GM12874 (cell line): ENCODE measurements at regions not wholly inside any gene's neighbourhood (a gene's known extent, or its start where the extent isn't known, plus 50 kb on each side); places are given as distances from the start of the nearest gene placed in this dataset.

Source experiments
- TF ChIP-seq, protein P1 (sequence below): IDR thresholded peaks from 2 replicates; pipeline ENCODE4 v1.5.1; 2011; ENCODE audit warnings: low read depth, mild to moderate bottlenecking, control low read depth, low read length, moderate library complexity; ENCODE audit not compliant: insufficient read depth

GRCh38 chr14:76710056-76711010 is 50.9 kb upstream of the VASH1 start:
- TF ChIP-seq, protein P1, sequence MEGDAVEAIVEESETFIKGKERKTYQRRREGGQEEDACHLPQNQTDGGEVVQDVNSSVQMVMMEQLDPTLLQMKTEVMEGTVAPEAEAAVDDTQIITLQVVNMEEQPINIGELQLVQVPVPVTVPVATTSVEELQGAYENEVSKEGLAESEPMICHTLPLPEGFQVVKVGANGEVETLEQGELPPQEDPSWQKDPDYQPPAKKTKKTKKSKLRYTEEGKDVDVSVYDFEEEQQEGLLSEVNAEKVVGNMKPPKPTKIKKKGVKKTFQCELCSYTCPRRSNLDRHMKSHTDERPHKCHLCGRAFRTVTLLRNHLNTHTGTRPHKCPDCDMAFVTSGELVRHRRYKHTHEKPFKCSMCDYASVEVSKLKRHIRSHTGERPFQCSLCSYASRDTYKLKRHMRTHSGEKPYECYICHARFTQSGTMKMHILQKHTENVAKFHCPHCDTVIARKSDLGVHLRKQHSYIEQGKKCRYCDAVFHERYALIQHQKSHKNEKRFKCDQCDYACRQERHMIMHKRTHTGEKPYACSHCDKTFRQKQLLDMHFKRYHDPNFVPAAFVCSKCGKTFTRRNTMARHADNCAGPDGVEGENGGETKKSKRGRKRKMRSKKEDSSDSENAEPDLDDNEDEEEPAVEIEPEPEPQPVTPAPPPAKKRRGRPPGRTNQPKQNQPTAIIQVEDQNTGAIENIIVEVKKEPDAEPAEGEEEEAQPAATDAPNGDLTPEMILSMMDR: peak; percentile 59; the same call in 1 of the 2 replicates
